ENCODE measurements at regions not wholly inside any gene's neighbourhood (a gene's known extent, or its start where the extent isn't known, plus 50 kb on each side); places are given as distances from the start of the nearest gene placed in this dataset.

- Mint-ChIP-seq H3K27ac (no peak overlapping the region), H3K36me3 (ENCODE audit: low read depth) (no peaks in the 10 kb centered on the region), H3K9me3 (no peaks in the 10 kb centered on the region), H3K4me1 (ENCODE audit: low read depth) (peaks cover 35% of the 10 kb centered on the region), H3K4me3 (no peak overlapping the region), H3K27me3 (ENCODE audit: insufficient read depth) (no peaks in the 10 kb centered on the region)
- DNase-seq = no peak
- TF ChIP-seq, protein P1, sequence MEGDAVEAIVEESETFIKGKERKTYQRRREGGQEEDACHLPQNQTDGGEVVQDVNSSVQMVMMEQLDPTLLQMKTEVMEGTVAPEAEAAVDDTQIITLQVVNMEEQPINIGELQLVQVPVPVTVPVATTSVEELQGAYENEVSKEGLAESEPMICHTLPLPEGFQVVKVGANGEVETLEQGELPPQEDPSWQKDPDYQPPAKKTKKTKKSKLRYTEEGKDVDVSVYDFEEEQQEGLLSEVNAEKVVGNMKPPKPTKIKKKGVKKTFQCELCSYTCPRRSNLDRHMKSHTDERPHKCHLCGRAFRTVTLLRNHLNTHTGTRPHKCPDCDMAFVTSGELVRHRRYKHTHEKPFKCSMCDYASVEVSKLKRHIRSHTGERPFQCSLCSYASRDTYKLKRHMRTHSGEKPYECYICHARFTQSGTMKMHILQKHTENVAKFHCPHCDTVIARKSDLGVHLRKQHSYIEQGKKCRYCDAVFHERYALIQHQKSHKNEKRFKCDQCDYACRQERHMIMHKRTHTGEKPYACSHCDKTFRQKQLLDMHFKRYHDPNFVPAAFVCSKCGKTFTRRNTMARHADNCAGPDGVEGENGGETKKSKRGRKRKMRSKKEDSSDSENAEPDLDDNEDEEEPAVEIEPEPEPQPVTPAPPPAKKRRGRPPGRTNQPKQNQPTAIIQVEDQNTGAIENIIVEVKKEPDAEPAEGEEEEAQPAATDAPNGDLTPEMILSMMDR (IDR thresholded peaks at IDR 0.05) = no peak
Measured at GRCh38 chr12:89968151-89968700, 259.6 kb upstream of the ATP2B1 start.

GRCh38 chr12:89966495-89967240, 258.0 kb upstream of the ATP2B1 start:
- Mint-ChIP-seq H3K4me3 (no peak overlapping the region), H3K4me1 (ENCODE audit: low read depth) (peaks cover 28% of the 10 kb centered on the region), H3K27ac (no peak overlapping the region), H3K9me3 (no peaks in the 10 kb centered on the region), H3K36me3 (ENCODE audit: low read depth) (no peaks in the 10 kb centered on the region), H3K27me3 (ENCODE audit: insufficient read depth) (no peaks in the 10 kb centered on the region)
- DNase-seq = no peak
- TF ChIP-seq, protein P1 (IDR thresholded peaks at IDR 0.05) = no peak

GRCh38 chr12:89965993-89966392, 257.4 kb upstream of the ATP2B1 start:
- H3K4me1 Mint-ChIP-seq (ENCODE audit: low read depth) = peaks cover 24% of the 10 kb centered on the region
- no peak overlapping the region for H3K27ac Mint-ChIP-seq
- H3K4me3 Mint-ChIP-seq = no peak overlapping the region
- no peaks in the 10 kb centered on the region for H3K9me3 Mint-ChIP-seq
- TF ChIP-seq, protein P1 (IDR thresholded peaks at IDR 0.05) = no peak
- no peaks in the 10 kb centered on the region for H3K36me3 Mint-ChIP-seq (ENCODE audit: low read depth)
- no peak for DNase-seq
- no peaks in the 10 kb centered on the region for H3K27me3 Mint-ChIP-seq (ENCODE audit: insufficient read depth)

GRCh38 chr12:89962648-89963047, 254.0 kb upstream of the ATP2B1 start:
- TF ChIP-seq, protein P1 (IDR thresholded peaks at IDR 0.05) = peak; percentile 68
- H3K27me3 Mint-ChIP-seq (ENCODE audit: insufficient read depth) = no peaks in the 10 kb centered on the region
- H3K4me3 Mint-ChIP-seq = no peak overlapping the region
- no peak overlapping the region for H3K27ac Mint-ChIP-seq
- peaks cover 27% of the 10 kb centered on the region for H3K4me1 Mint-ChIP-seq (ENCODE audit: low read depth)
- H3K9me3 Mint-ChIP-seq = no peaks in the 10 kb centered on the region
- no peaks in the 10 kb centered on the region for H3K36me3 Mint-ChIP-seq (ENCODE audit: low read depth)
- DNase-seq = no peak

GRCh38 chr12:89960607-89961394, 252.2 kb upstream of the ATP2B1 start:
- H3K4me1 Mint-ChIP-seq (ENCODE audit: low read depth) = peaks cover 27% of the 10 kb centered on the region
- no peak for DNase-seq
- H3K4me3 Mint-ChIP-seq = no peak overlapping the region
- TF ChIP-seq, protein P1 (IDR thresholded peaks at IDR 0.05) = no peak
- no peaks in the 10 kb centered on the region for H3K27me3 Mint-ChIP-seq (ENCODE audit: insufficient read depth)
- no peaks in the 10 kb centered on the region for H3K36me3 Mint-ChIP-seq (ENCODE audit: low read depth)
- H3K9me3 Mint-ChIP-seq = no peaks in the 10 kb centered on the region
- no peak overlapping the region for H3K27ac Mint-ChIP-seq
